ENCODE measurements at regions not wholly inside any gene's neighbourhood (a gene's known extent, or its start where the extent isn't known, plus 50 kb on each side); places are given as distances from the start of the nearest gene placed in this dataset.

DNA sequence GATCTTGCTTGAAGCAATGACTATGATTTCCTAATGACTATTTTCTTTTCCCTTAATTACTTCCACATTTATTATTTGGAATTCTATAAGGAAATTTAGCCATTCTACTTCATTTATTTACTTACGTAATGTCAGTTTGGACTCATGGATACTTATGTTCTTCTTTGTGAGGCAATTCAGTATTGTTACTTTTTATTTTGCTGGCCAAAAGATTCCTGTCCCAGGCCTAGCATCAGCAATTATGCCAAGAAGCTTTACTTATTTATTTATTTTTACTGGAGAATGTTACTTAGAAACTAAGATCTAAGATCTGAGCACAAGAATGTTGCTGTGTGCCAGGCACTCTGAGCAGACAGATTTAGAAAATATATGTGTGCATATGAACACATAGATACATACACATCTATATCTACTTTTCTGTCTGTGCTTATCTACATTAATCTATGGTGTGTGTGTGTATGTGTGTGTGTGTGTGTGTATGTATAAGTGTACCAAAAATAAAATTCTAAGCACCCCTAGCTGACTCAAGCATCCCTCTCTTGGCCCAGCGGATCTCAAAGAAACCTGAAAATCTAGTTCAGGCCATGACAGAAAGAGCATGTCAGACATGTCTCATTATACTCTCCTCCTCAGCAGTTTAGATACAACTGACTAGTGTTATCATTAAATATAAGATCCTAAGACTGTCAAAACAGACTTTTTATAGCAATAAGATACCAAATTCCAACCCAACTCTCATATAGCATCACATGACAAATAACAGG lies 640.0 kb upstream of the GJE1 start:
- Mint-ChIP-seq H3K4me1 (peaks cover 6% of the 10 kb centered on the region), H3K27me3 (no peaks in the 10 kb centered on the region), H3K36me3 (ENCODE audit: low read depth) (peaks cover 2% of the 10 kb centered on the region), H3K4me3 (no peak overlapping the region), H3K27ac (peak overlapping the region; percentile 6)
- DNase-seq (no peak), ATAC-seq (no peak)
- no peaks in the 10 kb centered on the region for H3K9me3 ChIP-seq (ENCODE audit: control insufficient read depth, low read length, poor library complexity, severe bottlenecking)

GRCh38 chr6:141491684-141492083 lies 641.0 kb upstream of the GJE1 start:
- peaks cover 6% of the 10 kb centered on the region for H3K4me1 Mint-ChIP-seq
- ATAC-seq (no peak), DNase-seq (no peak)
- no peaks in the 10 kb centered on the region for H3K9me3 ChIP-seq (ENCODE audit: control insufficient read depth, low read length, poor library complexity, severe bottlenecking)
- H3K4me3 Mint-ChIP-seq = no peak overlapping the region
- H3K36me3 Mint-ChIP-seq (ENCODE audit: low read depth) = no peaks in the 10 kb centered on the region
- H3K27ac Mint-ChIP-seq = no peak overlapping the region
- H3K27me3 Mint-ChIP-seq = no peaks in the 10 kb centered on the region

DNA sequence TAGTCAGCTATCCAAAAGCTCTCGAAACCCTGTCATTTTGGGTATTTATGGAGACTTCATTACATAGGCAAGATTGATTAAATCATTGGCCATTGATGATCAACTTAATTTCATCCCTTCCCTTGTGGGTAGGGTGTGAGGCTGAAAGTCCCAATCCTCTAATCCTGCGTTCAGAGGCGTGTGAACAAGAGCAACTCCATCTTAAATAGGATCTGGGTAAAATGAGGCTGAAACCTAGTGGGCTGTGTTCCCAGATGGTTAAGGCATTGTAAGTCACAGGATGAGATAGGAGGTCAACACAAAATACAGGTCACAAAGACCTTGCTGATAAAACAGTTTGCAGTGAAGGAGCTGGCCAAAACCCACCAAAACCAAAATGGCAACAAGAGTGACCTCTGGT lies 641.7 kb upstream of the GJE1 start:
- no peak for DNase-seq
- Mint-ChIP-seq H3K4me3 (no peak overlapping the region), H3K4me1 (peaks cover 6% of the 10 kb centered on the region), H3K36me3 (ENCODE audit: low read depth) (no peaks in the 10 kb centered on the region), H3K27me3 (no peaks in the 10 kb centered on the region), H3K27ac (no peak overlapping the region)
- no peak for ATAC-seq
- no peaks in the 10 kb centered on the region for H3K9me3 ChIP-seq (ENCODE audit: control insufficient read depth, low read length, poor library complexity, severe bottlenecking)

DNA sequence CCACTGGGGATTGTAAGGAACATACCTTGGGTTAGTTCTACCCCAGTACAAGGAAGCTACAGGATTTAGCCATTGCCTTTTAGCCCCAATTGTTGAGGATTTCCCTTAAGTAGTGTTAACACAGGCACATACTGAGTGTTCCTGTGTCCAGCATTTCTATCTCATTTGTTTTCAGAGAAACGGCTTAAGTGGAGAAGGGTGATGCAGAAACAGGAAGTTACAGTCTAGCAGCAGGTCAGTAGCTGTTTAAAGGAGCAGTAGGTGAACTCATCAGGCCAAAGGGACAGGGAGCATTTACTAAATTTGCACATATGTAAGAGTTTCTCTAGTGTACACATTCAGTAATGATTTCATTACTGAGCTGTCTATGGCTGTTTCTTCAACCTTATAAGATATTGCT lies 644.2 kb upstream of the GJE1 start:
- H3K27ac Mint-ChIP-seq = no peak overlapping the region
- DNase-seq = no peak
- no peaks in the 10 kb centered on the region for H3K27me3 Mint-ChIP-seq
- H3K4me3 Mint-ChIP-seq = no peak overlapping the region
- H3K36me3 Mint-ChIP-seq (ENCODE audit: low read depth) = no peaks in the 10 kb centered on the region
- H3K4me1 Mint-ChIP-seq = peaks cover 13% of the 10 kb centered on the region
- ATAC-seq = no peak
- H3K9me3 ChIP-seq (ENCODE audit: control insufficient read depth, low read length, poor library complexity, severe bottlenecking) = no peaks in the 10 kb centered on the region

GRCh38 chr6:141486942-141487341 lies 645.8 kb upstream of the GJE1 start:
- peaks cover 21% of the 10 kb centered on the region for H3K4me1 Mint-ChIP-seq
- H3K4me3 Mint-ChIP-seq = no peak overlapping the region
- DNase-seq (no peak), ATAC-seq (no peak)
- H3K27ac Mint-ChIP-seq = no peak overlapping the region
- H3K36me3 Mint-ChIP-seq (ENCODE audit: low read depth) = no peaks in the 10 kb centered on the region
- no peaks in the 10 kb centered on the region for H3K9me3 ChIP-seq (ENCODE audit: control insufficient read depth, low read length, poor library complexity, severe bottlenecking)
- H3K27me3 Mint-ChIP-seq = no peaks in the 10 kb centered on the region

- H3K4me3 Mint-ChIP-seq = peak overlapping the region; percentile 15
- peak overlapping the region; percentile 95 for H3K27ac Mint-ChIP-seq
Measured at GRCh38 chr6:141484711-141485110, 648.0 kb upstream of the GJE1 start.

GRCh38 chr6:141483598-141484061 lies 649.1 kb upstream of the GJE1 start:
- Mint-ChIP-seq H3K27ac (peak overlapping the region; percentile 95), H3K4me3 (peak overlapping the region; percentile 88), H3K27me3 (no peaks in the 10 kb centered on the region), H3K4me1 (peaks cover 23% of the 10 kb centered on the region), H3K36me3 (ENCODE audit: low read depth) (peaks cover 4% of the 10 kb centered on the region)
- peak; percentile 98 for ATAC-seq
- H3K9me3 ChIP-seq (ENCODE audit: control insufficient read depth, low read length, poor library complexity, severe bottlenecking) = no peaks in the 10 kb centered on the region
- DNase-seq = peak in 2 of 3 donors; percentile 7 to 8

More at GRCh38 chr6:141484711-141485110, 648.0 kb upstream of the GJE1 start:
- DNase-seq = no peak
- H3K9me3 ChIP-seq (ENCODE audit: control insufficient read depth, low read length, poor library complexity, severe bottlenecking) = no peaks in the 10 kb centered on the region
- Mint-ChIP-seq H3K36me3 (ENCODE audit: low read depth) (no peaks in the 10 kb centered on the region), H3K27me3 (no peaks in the 10 kb centered on the region), H3K4me1 (peaks cover 23% of the 10 kb centered on the region)
- ATAC-seq = peak; percentile 39

- H3K27ac Mint-ChIP-seq = peak overlapping the region; percentile 95
- peaks cover 4% of the 10 kb centered on the region for H3K36me3 Mint-ChIP-seq (ENCODE audit: low read depth)
- no peaks in the 10 kb centered on the region for H3K27me3 Mint-ChIP-seq
- H3K9me3 ChIP-seq (ENCODE audit: control insufficient read depth, low read length, poor library complexity, severe bottlenecking) = no peaks in the 10 kb centered on the region
- ATAC-seq (no peak), DNase-seq (no peak)
- H3K4me3 Mint-ChIP-seq = peak overlapping the region; percentile 88
- peaks cover 17% of the 10 kb centered on the region for H3K4me1 Mint-ChIP-seq
Measured at GRCh38 chr6:141482796-141483597, 649.7 kb upstream of the GJE1 start.

DNA sequence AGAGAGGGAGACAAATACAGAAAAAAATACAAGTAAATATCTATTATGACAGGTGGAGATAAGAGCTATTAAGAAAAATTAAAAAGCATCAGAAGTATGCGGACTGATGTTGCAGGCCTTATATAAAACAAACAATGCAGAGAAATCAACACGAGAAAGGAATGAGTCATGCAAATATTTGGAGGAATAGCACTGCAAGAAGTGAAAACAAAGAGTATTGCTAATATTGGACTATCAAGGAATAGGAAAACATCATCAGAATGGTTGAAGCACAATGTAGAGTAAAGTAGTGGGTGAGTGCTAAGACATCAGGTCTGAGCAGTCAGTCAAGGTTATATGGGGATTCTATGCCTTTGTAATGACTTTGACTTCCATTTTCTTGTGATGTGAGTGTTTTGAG lies 657.5 kb upstream of the GJE1 start:
- no peak for ATAC-seq
- Mint-ChIP-seq H3K36me3 (ENCODE audit: low read depth) (peaks cover 4% of the 10 kb centered on the region), H3K4me1 (no peaks in the 10 kb centered on the region), H3K27ac (no peak overlapping the region), H3K4me3 (no peak overlapping the region), H3K27me3 (no peaks in the 10 kb centered on the region)
- H3K9me3 ChIP-seq (ENCODE audit: control insufficient read depth, low read length, poor library complexity, severe bottlenecking) = no peaks in the 10 kb centered on the region
- no peak for DNase-seq

DNA sequence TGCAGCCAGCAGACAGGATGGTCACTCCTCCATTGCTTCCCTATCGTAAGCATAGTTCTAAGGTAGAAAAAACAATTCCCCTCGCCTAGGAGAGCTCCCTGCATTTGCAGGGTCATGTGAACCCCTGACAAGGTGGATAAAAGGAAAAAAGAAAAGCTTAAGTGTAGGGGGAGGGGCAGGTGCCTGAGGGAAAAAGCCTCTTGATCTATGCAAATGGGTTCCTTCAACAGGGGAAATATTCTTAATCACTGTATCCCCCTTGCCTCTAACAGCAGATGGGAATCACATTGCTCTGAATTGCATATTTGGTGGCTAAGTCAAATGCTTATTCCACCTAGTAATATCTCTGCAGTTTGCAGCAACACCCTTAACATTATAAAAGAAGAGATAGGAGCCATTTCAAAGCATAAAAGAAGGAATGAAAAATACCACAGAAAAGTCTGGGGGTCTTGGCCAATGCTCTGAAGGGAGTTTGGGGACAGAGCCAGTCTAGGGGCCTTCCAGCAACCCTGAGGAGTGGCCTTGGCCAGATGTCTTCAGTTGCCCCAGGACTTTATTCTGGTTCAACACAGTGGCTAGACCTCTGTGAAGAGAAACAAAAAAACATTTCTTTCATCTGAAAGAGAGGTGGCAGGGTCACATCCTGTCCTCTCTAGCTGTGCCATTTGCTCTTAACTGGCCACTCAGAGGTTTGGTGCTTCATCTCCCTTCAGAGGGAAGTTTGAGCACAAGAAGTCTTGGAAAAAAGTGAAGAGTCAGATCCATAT lies 660.4 kb upstream of the GJE1 start:
- DNase-seq (no peak), ATAC-seq (no peak)
- H3K27me3 Mint-ChIP-seq = no peaks in the 10 kb centered on the region
- no peaks in the 10 kb centered on the region for H3K36me3 Mint-ChIP-seq (ENCODE audit: low read depth)
- no peak overlapping the region for H3K27ac Mint-ChIP-seq
- H3K9me3 ChIP-seq (ENCODE audit: control insufficient read depth, low read length, poor library complexity, severe bottlenecking) = no peaks in the 10 kb centered on the region
- no peak overlapping the region for H3K4me3 Mint-ChIP-seq
- H3K4me1 Mint-ChIP-seq = no peaks in the 10 kb centered on the region

DNA sequence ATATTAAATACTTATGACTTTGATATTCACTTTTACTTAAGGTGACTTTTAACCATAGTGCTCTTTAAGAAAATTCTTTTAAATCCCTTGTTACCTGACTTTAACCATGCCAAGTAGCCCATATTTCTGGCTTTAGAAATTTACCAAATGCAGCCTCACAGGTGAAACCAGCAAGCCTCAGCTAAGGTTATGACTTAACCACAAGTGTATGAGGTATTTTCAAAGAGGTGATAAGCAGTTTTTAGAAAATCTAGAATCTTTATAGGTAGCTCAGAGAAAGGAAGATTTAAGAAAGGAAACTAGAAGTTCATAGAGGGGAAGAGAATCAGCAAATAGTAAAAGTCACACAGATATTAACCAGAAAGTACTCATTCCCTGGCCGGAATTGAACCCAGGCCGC lies 661.9 kb upstream of the GJE1 start:
- Mint-ChIP-seq H3K27ac (no peak overlapping the region), H3K27me3 (no peaks in the 10 kb centered on the region), H3K4me3 (no peak overlapping the region), H3K36me3 (ENCODE audit: low read depth) (no peaks in the 10 kb centered on the region), H3K4me1 (no peaks in the 10 kb centered on the region)
- ATAC-seq (no peak), DNase-seq (no peak)
- no peaks in the 10 kb centered on the region for H3K9me3 ChIP-seq (ENCODE audit: control insufficient read depth, low read length, poor library complexity, severe bottlenecking)

- H3K4me1 Mint-ChIP-seq = peaks cover 5% of the 10 kb centered on the region
- no peaks in the 10 kb centered on the region for H3K9me3 ChIP-seq (ENCODE audit: control insufficient read depth, low read length, poor library complexity, severe bottlenecking)
- DNase-seq (no peak), ATAC-seq (no peak)
- no peaks in the 10 kb centered on the region for H3K27me3 Mint-ChIP-seq
- H3K27ac Mint-ChIP-seq = peak overlapping the region; percentile 11
- H3K36me3 Mint-ChIP-seq (ENCODE audit: low read depth) = no peaks in the 10 kb centered on the region
- H3K4me3 Mint-ChIP-seq = no peak overlapping the region
Measured at GRCh38 chr6:141467881-141468280, 664.8 kb upstream of the GJE1 start.

GRCh38 chr6:141467041-141467440 lies 665.7 kb upstream of the GJE1 start:
- Mint-ChIP-seq H3K4me3 (no peak overlapping the region), H3K27me3 (no peaks in the 10 kb centered on the region), H3K36me3 (ENCODE audit: low read depth) (no peaks in the 10 kb centered on the region), H3K27ac (no peak overlapping the region), H3K4me1 (peaks cover 5% of the 10 kb centered on the region)
- DNase-seq (no peak), ATAC-seq (no peak)
- no peaks in the 10 kb centered on the region for H3K9me3 ChIP-seq (ENCODE audit: control insufficient read depth, low read length, poor library complexity, severe bottlenecking)

All from T-helper 17 cell (primary cell).